Panc1 (cell line): ENCODE measurements at regions not wholly inside any gene's neighbourhood (a gene's known extent, or its start where the extent isn't known, plus 50 kb on each side); places are given as distances from the start of the nearest gene placed in this dataset.

Experiments used
- ATAC-seq: fragments of 200-7000 bp; cut with Tn5 transposase; 2 replicates; pipeline ENCODE4 v1.9.1; 2020; ENCODE audit warnings: mild to moderate bottlenecking, moderate library complexity
- BruUV-seq: library from RNA; stranded (reverse); fragments of 400-500 nt; replicated peaks from 2 replicates; lab custom pipeline; 2021; lab: Mats Ljungman, UMichigan
- CTCF ChIA-PET: fragments of 300-600 bp; sonication (Branson Sonifier 250); formaldehyde crosslinking; loops from one replicate; lab custom pipeline; 2022; ENCODE audit warnings: antibody characterized with exemption; lab: Charles Lee
- POLR2A ChIA-PET: fragments of 300-600 bp; sonication (Branson Sonifier 250); formaldehyde crosslinking; loops from one replicate; lab custom pipeline; 2022; ENCODE audit warnings: antibody characterized with exemption; lab: Charles Lee
- DNase-seq: peaks from one replicate; pipeline ENCODE4 v3.0.0-alpha.2; 2010; ENCODE audit warnings: low read depth, low spot score
- H3K27ac ChIP-seq: 2 replicates; pipeline ENCODE4 v1.5.1; 2011; ENCODE audit warnings: mild to moderate bottlenecking, low read length, inconsistent platforms
- H3K27me3 ChIP-seq: fragments of 200-500 bp; sonication (Bioruptor generic); 2 replicates; pipeline ENCODE4 v1.6.0; 2014; ENCODE audit warnings: low read length, inconsistent platforms; ENCODE audit not compliant: control insufficient read depth, insufficient read depth
- H3K36me3 ChIP-seq: fragments of 200-500 bp; sonication (Bioruptor generic); 2 replicates; pipeline ENCODE4 v1.5.1; 2014; ENCODE audit warnings: inconsistent platforms, mild to moderate bottlenecking, low read length, moderate library complexity; ENCODE audit not compliant: control insufficient read depth, insufficient read depth
- H3K4me1 ChIP-seq: 2 replicates; pipeline ENCODE4 v1.5.1; 2011; ENCODE audit warnings: inconsistent platforms, mild to moderate bottlenecking, low read length, moderate library complexity; ENCODE audit not compliant: control insufficient read depth, insufficient read depth
- H3K4me3 ChIP-seq, 2 experiments: 2 replicates each; pipeline ENCODE4 v1.5.1; 2011 to 2012; ENCODE audit warnings: low read depth in 2 of 2, low read length in 2 of 2, mild to moderate bottlenecking in 2 of 2, inconsistent platforms in 1 of 2, moderate library complexity in 1 of 2
- H3K9me3 ChIP-seq: fragments of 200-500 bp; sonication (Bioruptor generic); 2 replicates; pipeline ENCODE4 v1.5.1; 2014; ENCODE audit warnings: low read depth, mild to moderate bottlenecking, inconsistent platforms, low read length, moderate library complexity; ENCODE audit not compliant: control insufficient read depth, insufficient read depth
- CTCF ChIP-seq: fragments of 450-650 bp; IDR thresholded peaks from 2 replicates; pipeline ENCODE4 v1.5.1; 2017; ENCODE audit warnings: mild to moderate bottlenecking
- POLR2AphosphoS5 ChIP-seq: IDR thresholded peaks from 2 replicates; pipeline ENCODE4 v1.6.1; 2012; ENCODE audit warnings: mild to moderate bottlenecking, low read depth, low read length, moderate library complexity
- REST ChIP-seq, 2 experiments: IDR thresholded peaks; 2 replicates each; pipeline ENCODE4 v1.6.1; 2011 to 2012; ENCODE audit warnings: low read depth in 2 of 2, control low read depth in 1 of 2, low read length in 1 of 2, mild to moderate bottlenecking in 1 of 2, moderate library complexity in 1 of 2; ENCODE audit not compliant: insufficient read depth in 1 of 2
- SIN3A ChIP-seq: IDR thresholded peaks from 2 replicates; pipeline ENCODE4 v1.6.1; 2012; ENCODE audit warnings: low read depth, mild to moderate bottlenecking, low read length, moderate library complexity, borderline replicate concordance; ENCODE audit not compliant: insufficient read depth
- TCF7L2 ChIP-seq: IDR thresholded peaks from 2 replicates; pipeline ENCODE4 v1.6.1; 2011; ENCODE audit warnings: mild to moderate bottlenecking, low read depth, low read length, inconsistent platforms
- in situ Hi-C: cut with HindIII; loops from 2 replicates; pipeline ENCODE4 v1.10.0; 2016; ENCODE audit warnings: low sequenced_read_pairs, low pct_unique_long_range_greater_than_20kb
- intact Hi-C: fragments of 100-400 bp; cut with micrococcal nuclease; formaldehyde crosslinking; loops from one replicate; pipeline ENCODE4 v1.10.0; 2022; ENCODE audit not compliant: unreplicated experiment

DNA sequence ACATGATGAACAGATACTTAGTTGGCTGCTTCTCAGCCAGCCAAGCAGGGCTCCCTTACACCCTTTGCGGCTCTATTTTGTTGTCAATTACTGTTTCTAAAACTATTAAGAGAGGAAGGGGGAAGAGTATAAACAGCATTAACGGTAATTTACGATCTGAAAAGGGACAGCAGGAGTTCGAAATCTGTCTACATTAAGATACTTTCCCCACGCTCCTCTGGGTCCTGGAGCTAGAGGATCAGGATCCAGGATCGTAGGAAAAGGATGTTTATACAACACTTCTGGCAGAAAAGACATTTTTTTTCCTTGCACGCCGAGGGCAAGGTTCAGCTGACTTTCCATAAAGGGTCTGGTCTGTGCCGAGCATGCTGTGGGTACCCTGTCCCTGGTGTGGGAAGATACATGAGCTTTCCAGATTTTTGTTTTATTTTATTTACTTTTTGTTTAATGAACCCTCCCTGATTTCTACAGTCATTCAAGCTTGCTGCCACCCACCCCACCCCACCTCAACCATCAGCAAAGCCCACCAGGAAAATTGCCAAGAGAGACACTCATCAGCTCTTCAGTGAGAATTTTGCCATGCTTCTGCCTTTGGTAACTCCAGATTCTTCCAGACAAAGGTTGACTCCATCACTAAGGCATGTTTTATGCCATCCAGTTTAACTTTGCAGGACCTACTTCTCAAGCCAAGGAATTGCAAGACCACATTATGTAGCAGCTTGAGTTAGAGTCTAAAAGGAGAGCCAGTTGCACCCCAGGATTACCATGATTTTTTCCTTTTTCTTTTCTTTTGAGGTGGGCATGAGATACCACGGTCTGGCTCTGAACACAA, 188.1 kb downstream of the QDPR start:
- Histone ChIP-seq H3K4me1 (no peaks in the 10 kb centered on the region), H3K4me3 (no peak overlapping the region), H3K36me3 (no peaks in the 10 kb centered on the region), H3K9me3 (no peaks in the 10 kb centered on the region), H3K27me3 (no peaks in the 10 kb centered on the region), H3K27ac (no peak overlapping the region)
- BruUV-seq = no TSS peak
- ChIA-PET CTCF (no interaction called here), POLR2A (no interaction called here)
- no peak for TF ChIP-seq CTCF
- no peak for TF ChIP-seq SIN3A
- no peak for TF ChIP-seq POLR2AphosphoS5
- TF ChIP-seq REST (IDR thresholded peaks at IDR 0.05; ENCODE audit: insufficient read depth in 1 of 2, low read depth in 2 of 2, low read length in 1 of 2) = no peak
- no peak for TF ChIP-seq TCF7L2
- in situ Hi-C loops = no loop called here
- ATAC-seq (no peak), DNase-seq (no peak)
- intact Hi-C loops = no loop called here

GRCh38 chr4:17322514-17322913, 189.4 kb downstream of the QDPR start:
- POLR2A ChIA-PET = no interaction called here
- CTCF ChIA-PET = interaction anchor here (0.6 kb wide), 1 partner anchor 150 kb away, joined by 3 read pairs; no protein-coding TSS in a partner anchor
- in situ Hi-C loops = no loop called here

More at GRCh38 chr4:17322514-17322913, 189.4 kb downstream of the QDPR start:
- BruUV-seq = no TSS peak
- Histone ChIP-seq H3K27me3 (no peaks in the 10 kb centered on the region), H3K4me3 (no peak overlapping the region), H3K9me3 (no peaks in the 10 kb centered on the region), H3K27ac (no peak overlapping the region), H3K36me3 (no peaks in the 10 kb centered on the region), H3K4me1 (no peaks in the 10 kb centered on the region)
- no peak for DNase-seq
- no peak for TF ChIP-seq SIN3A
- no peak for TF ChIP-seq TCF7L2
- TF ChIP-seq REST (IDR thresholded peaks at IDR 0.05; ENCODE audit: insufficient read depth in 1 of 2, low read depth in 2 of 2, low read length in 1 of 2) = no peak
- no peak for TF ChIP-seq CTCF
- no peak for TF ChIP-seq POLR2AphosphoS5
- intact Hi-C loops = no loop called here
- ATAC-seq = no peak
